ENCODE measurements at regions not wholly inside any gene's neighbourhood (a gene's known extent, or its start where the extent isn't known, plus 50 kb on each side); places are given as distances from the start of the nearest gene placed in this dataset.

GRCh38 chr2:219946021-219946420 is 318.6 kb downstream of the SLC4A3 start:
- FAIRE-seq (no peak), DNase-seq (ENCODE audit: low read depth) (no peak)
- H3K4me1 Mint-ChIP-seq (ENCODE audit: low read depth, unreplicated experiment) = peaks cover 14% of the 10 kb centered on the region
- Histone ChIP-seq H3K27ac (ENCODE audit: low read depth, low read length) (no peak overlapping the region), H3K36me3 (ENCODE audit: insufficient read depth, low read length) (no peaks in the 10 kb centered on the region), H3K4me1 (ENCODE audit: insufficient read depth, low read length) (peaks cover 3% of the 10 kb centered on the region), H3K79me2 (ENCODE audit: insufficient read depth, low read length) (no peaks in the 10 kb centered on the region), H2AFZ (ENCODE audit: low read depth, low read length) (no peak overlapping the region), H3K9me3 (ENCODE audit: insufficient read depth, low read depth, low read length) (no peaks in the 10 kb centered on the region), H4K20me1 (ENCODE audit: insufficient read depth, low read length) (no peaks in the 10 kb centered on the region), H3K4me3 (ENCODE audit: insufficient read depth, low read depth, low read length) (no peak overlapping the region), H3K4me2 (ENCODE audit: low read length) (no peak overlapping the region), H3K27me3 (ENCODE audit: insufficient read depth, low read length) (no peaks in the 10 kb centered on the region), H3K9ac (ENCODE audit: low read length) (no peak overlapping the region)
- H3K27ac Mint-ChIP-seq (ENCODE audit: unreplicated experiment) = no peak overlapping the region
- H3K9me3 Mint-ChIP-seq (ENCODE audit: unreplicated experiment) = no peaks in the 10 kb centered on the region
- H3K27me3 Mint-ChIP-seq (ENCODE audit: low read depth, unreplicated experiment) = no peaks in the 10 kb centered on the region
- TF ChIP-seq CTCF (IDR thresholded peaks at IDR 0.05; ENCODE audit: insufficient read depth, low read depth, low read length) = no peak
- TF ChIP-seq EZH2 (IDR thresholded peaks at IDR 0.05; ENCODE audit: insufficient read depth, low read length) = no peak
- no peaks in the 10 kb centered on the region for H3K36me3 Mint-ChIP-seq (ENCODE audit: low read depth, unreplicated experiment)
- no peak overlapping the region for H3K4me3 Mint-ChIP-seq (ENCODE audit: unreplicated experiment)

- peak; percentile 26 for FAIRE-seq
- no peak overlapping the region for H3K9ac ChIP-seq (ENCODE audit: low read length)
- no peak overlapping the region for H3K4me2 ChIP-seq (ENCODE audit: low read length)
- no peak overlapping the region for H3K4me3 ChIP-seq (ENCODE audit: insufficient read depth, low read depth, low read length)
- Mint-ChIP-seq H3K36me3 (ENCODE audit: low read depth, unreplicated experiment) (no peaks in the 10 kb centered on the region), H3K9me3 (ENCODE audit: unreplicated experiment) (no peaks in the 10 kb centered on the region), H3K4me1 (ENCODE audit: low read depth, unreplicated experiment) (peaks cover 14% of the 10 kb centered on the region), H3K27ac (ENCODE audit: unreplicated experiment) (no peak overlapping the region), H3K4me3 (ENCODE audit: unreplicated experiment) (no peak overlapping the region), H3K27me3 (ENCODE audit: low read depth, unreplicated experiment) (no peaks in the 10 kb centered on the region)
- no peak overlapping the region for H2AFZ ChIP-seq (ENCODE audit: low read depth, low read length)
- H3K27ac ChIP-seq (ENCODE audit: low read depth, low read length) = no peak overlapping the region
- no peaks in the 10 kb centered on the region for H3K36me3 ChIP-seq (ENCODE audit: insufficient read depth, low read length)
- H3K27me3 ChIP-seq (ENCODE audit: insufficient read depth, low read length) = no peaks in the 10 kb centered on the region
- no peak for TF ChIP-seq CTCF (IDR thresholded peaks at IDR 0.05; ENCODE audit: insufficient read depth, low read depth, low read length)
- peaks cover 3% of the 10 kb centered on the region for H3K4me1 ChIP-seq (ENCODE audit: insufficient read depth, low read length)
- no peaks in the 10 kb centered on the region for H3K9me3 ChIP-seq (ENCODE audit: insufficient read depth, low read depth, low read length)
- H4K20me1 ChIP-seq (ENCODE audit: insufficient read depth, low read length) = no peaks in the 10 kb centered on the region
- no peaks in the 10 kb centered on the region for H3K79me2 ChIP-seq (ENCODE audit: insufficient read depth, low read length)
- DNase-seq (ENCODE audit: low read depth) = no peak
Observed at GRCh38 chr2:219946529-219946928, 319.1 kb downstream of the SLC4A3 start.

- Mint-ChIP-seq H3K9me3 (ENCODE audit: unreplicated experiment) (no peaks in the 10 kb centered on the region), H3K4me1 (ENCODE audit: low read depth, unreplicated experiment) (peaks cover 14% of the 10 kb centered on the region), H3K36me3 (ENCODE audit: low read depth, unreplicated experiment) (no peaks in the 10 kb centered on the region), H3K4me3 (ENCODE audit: unreplicated experiment) (no peak overlapping the region), H3K27me3 (ENCODE audit: low read depth, unreplicated experiment) (no peaks in the 10 kb centered on the region), H3K27ac (ENCODE audit: unreplicated experiment) (no peak overlapping the region)
- H2AFZ ChIP-seq (ENCODE audit: low read depth, low read length) = no peak overlapping the region
- no peaks in the 10 kb centered on the region for H3K79me2 ChIP-seq (ENCODE audit: insufficient read depth, low read length)
- H4K20me1 ChIP-seq (ENCODE audit: insufficient read depth, low read length) = no peaks in the 10 kb centered on the region
- FAIRE-seq = no peak
- H3K36me3 ChIP-seq (ENCODE audit: insufficient read depth, low read length) = no peaks in the 10 kb centered on the region
- H3K9me3 ChIP-seq (ENCODE audit: insufficient read depth, low read depth, low read length) = no peaks in the 10 kb centered on the region
- H3K4me1 ChIP-seq (ENCODE audit: insufficient read depth, low read length) = peaks cover 3% of the 10 kb centered on the region
- no peak for TF ChIP-seq CTCF (IDR thresholded peaks at IDR 0.05; ENCODE audit: insufficient read depth, low read depth, low read length)
- TF ChIP-seq EZH2 (IDR thresholded peaks at IDR 0.05; ENCODE audit: insufficient read depth, low read length) = no peak
- no peak overlapping the region for H3K4me2 ChIP-seq (ENCODE audit: low read length)
- H3K9ac ChIP-seq (ENCODE audit: low read length) = no peak overlapping the region
- no peaks in the 10 kb centered on the region for H3K27me3 ChIP-seq (ENCODE audit: insufficient read depth, low read length)
- DNase-seq (ENCODE audit: low read depth) = peak; percentile 64
- H3K4me3 ChIP-seq (ENCODE audit: insufficient read depth, low read depth, low read length) = no peak overlapping the region
- H3K27ac ChIP-seq (ENCODE audit: low read depth, low read length) = no peak overlapping the region
Observed at GRCh38 chr2:219947575-219947974, 320.1 kb downstream of the SLC4A3 start.
